H7 (cell line): ENCODE measurements at regions not wholly inside any gene's neighbourhood (a gene's known extent, or its start where the extent isn't known, plus 50 kb on each side); places are given as distances from the start of the nearest gene placed in this dataset.
A peak's percentile ranks its signal among the peaks of the same experiment; 100 is the strongest.

Experiments
- DNase-seq: peaks from one replicate; pipeline ENCODE4 v3.0.0; 2012
- H3K27me3 ChIP-seq: 2 replicates; pipeline ENCODE4 v1.6.0; 2011; ENCODE audit warnings: mild to moderate bottlenecking, low read length; ENCODE audit not compliant: control insufficient read depth, insufficient read depth
- H3K36me3 ChIP-seq: replicated peaks from 2 replicates; pipeline ENCODE4 v1.5.1; 2011; ENCODE audit warnings: low read length; ENCODE audit not compliant: control insufficient read depth, insufficient read depth
- H3K4me3 ChIP-seq: 2 replicates; pipeline ENCODE4 v1.5.1; 2011; ENCODE audit warnings: low read depth, mild to moderate bottlenecking, control low read depth, low read length, moderate library complexity; ENCODE audit not compliant: insufficient read depth

GRCh38 chr7:15839416-15840100 is 153.1 kb upstream of the MEOX2 start:
- H3K4me3 ChIP-seq, result no peak overlapping the region
- no peaks in the 10 kb centered on the region for H3K36me3 ChIP-seq
- DNase-seq, result peak; percentile 70
- no peaks in the 10 kb centered on the region for H3K27me3 ChIP-seq

GRCh38 chr7:15838265-15838664 is 151.8 kb upstream of the MEOX2 start:
- no peaks in the 10 kb centered on the region for H3K27me3 ChIP-seq
- H3K36me3 ChIP-seq, result no peaks in the 10 kb centered on the region
- DNase-seq, result no peak
- H3K4me3 ChIP-seq, result no peak overlapping the region

GRCh38 chr7:15837306-15837950 is 150.9 kb upstream of the MEOX2 start:
- no peak for DNase-seq
- no peaks in the 10 kb centered on the region for H3K27me3 ChIP-seq

GRCh38 chr7:15836651-15837050 is 150.2 kb upstream of the MEOX2 start:
- Histone ChIP-seq H3K27me3 (no peaks in the 10 kb centered on the region), H3K4me3 (no peak overlapping the region), H3K36me3 (no peaks in the 10 kb centered on the region)
- no peak for DNase-seq

More at GRCh38 chr7:15837306-15837950, 150.9 kb upstream of the MEOX2 start:
- H3K4me3 ChIP-seq, result no peak overlapping the region
- no peaks in the 10 kb centered on the region for H3K36me3 ChIP-seq

- Histone ChIP-seq H3K36me3 (no peaks in the 10 kb centered on the region), H3K27me3 (no peaks in the 10 kb centered on the region), H3K4me3 (no peak overlapping the region)
- no peak for DNase-seq
These were observed 149.6 kb upstream of the MEOX2 start for GRCh38 chr7:15836041-15836440.

- no peak for DNase-seq
- Histone ChIP-seq H3K36me3 (no peaks in the 10 kb centered on the region), H3K4me3 (no peak overlapping the region), H3K27me3 (no peaks in the 10 kb centered on the region)
These were observed 148.0 kb upstream of the MEOX2 start for GRCh38 chr7:15834446-15834845.

GRCh38 chr7:15832996-15833395 is 146.5 kb upstream of the MEOX2 start:
- Histone ChIP-seq H3K4me3 (no peak overlapping the region), H3K36me3 (no peaks in the 10 kb centered on the region), H3K27me3 (no peaks in the 10 kb centered on the region)
- DNase-seq, result no peak

- Histone ChIP-seq H3K27me3 (no peaks in the 10 kb centered on the region), H3K4me3 (no peak overlapping the region), H3K36me3 (no peaks in the 10 kb centered on the region)
- DNase-seq, result no peak
These were observed 145.1 kb upstream of the MEOX2 start for GRCh38 chr7:15831606-15832005.

- Histone ChIP-seq H3K36me3 (no peaks in the 10 kb centered on the region), H3K4me3 (no peak overlapping the region), H3K27me3 (no peaks in the 10 kb centered on the region)
- no peak for DNase-seq
These were observed 143.2 kb upstream of the MEOX2 start for GRCh38 chr7:15829691-15830090.

- H3K36me3 ChIP-seq, result no peaks in the 10 kb centered on the region
- DNase-seq, result peak; percentile 4
- no peak overlapping the region for H3K4me3 ChIP-seq
- H3K27me3 ChIP-seq, result no peaks in the 10 kb centered on the region
These were observed 142.4 kb upstream of the MEOX2 start for GRCh38 chr7:15828881-15829280.

- H3K4me3 ChIP-seq, result no peak overlapping the region
- no peaks in the 10 kb centered on the region for H3K27me3 ChIP-seq
- no peaks in the 10 kb centered on the region for H3K36me3 ChIP-seq
- DNase-seq, result no peak
These were observed 135.3 kb upstream of the MEOX2 start for GRCh38 chr7:15821484-15822427.

- H3K36me3 ChIP-seq, result no peaks in the 10 kb centered on the region
- DNase-seq, result no peak
- no peak overlapping the region for H3K4me3 ChIP-seq
- no peaks in the 10 kb centered on the region for H3K27me3 ChIP-seq
These were observed 133.8 kb upstream of the MEOX2 start for GRCh38 chr7:15820319-15820718.

- no peaks in the 10 kb centered on the region for H3K27me3 ChIP-seq
- DNase-seq, result no peak
- H3K4me3 ChIP-seq, result no peak overlapping the region
- no peaks in the 10 kb centered on the region for H3K36me3 ChIP-seq
These were observed 130.4 kb upstream of the MEOX2 start for GRCh38 chr7:15816835-15817426.

GRCh38 chr7:15813448-15813847 is 127.0 kb upstream of the MEOX2 start:
- Histone ChIP-seq H3K36me3 (no peaks in the 10 kb centered on the region), H3K27me3 (no peaks in the 10 kb centered on the region), H3K4me3 (no peak overlapping the region)
- DNase-seq, result no peak
